ENCODE measurements at regions not wholly inside any gene's neighbourhood (a gene's known extent, or its start where the extent isn't known, plus 50 kb on each side); places are given as distances from the start of the nearest gene placed in this dataset.

DNA sequence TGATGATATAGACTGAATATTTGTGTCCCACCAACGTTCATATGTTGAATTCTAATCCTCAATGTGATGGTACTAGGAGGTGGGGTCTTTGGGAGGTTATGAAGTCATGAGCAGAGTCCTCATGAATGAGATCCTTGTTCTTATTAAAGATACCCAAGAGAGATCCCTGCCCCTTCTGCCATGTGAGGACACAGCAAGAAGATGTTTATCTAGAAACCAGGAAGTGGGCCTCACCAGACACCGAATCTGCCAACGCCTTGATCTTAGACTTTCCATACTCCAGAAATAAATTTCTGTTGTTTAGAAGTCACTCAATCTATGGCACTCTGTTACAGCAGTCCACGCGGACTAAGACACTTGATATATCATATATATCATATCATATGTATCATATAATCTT is 67.7 kb upstream of the GCM1 start:
- TF ChIP-seq, protein P1, sequence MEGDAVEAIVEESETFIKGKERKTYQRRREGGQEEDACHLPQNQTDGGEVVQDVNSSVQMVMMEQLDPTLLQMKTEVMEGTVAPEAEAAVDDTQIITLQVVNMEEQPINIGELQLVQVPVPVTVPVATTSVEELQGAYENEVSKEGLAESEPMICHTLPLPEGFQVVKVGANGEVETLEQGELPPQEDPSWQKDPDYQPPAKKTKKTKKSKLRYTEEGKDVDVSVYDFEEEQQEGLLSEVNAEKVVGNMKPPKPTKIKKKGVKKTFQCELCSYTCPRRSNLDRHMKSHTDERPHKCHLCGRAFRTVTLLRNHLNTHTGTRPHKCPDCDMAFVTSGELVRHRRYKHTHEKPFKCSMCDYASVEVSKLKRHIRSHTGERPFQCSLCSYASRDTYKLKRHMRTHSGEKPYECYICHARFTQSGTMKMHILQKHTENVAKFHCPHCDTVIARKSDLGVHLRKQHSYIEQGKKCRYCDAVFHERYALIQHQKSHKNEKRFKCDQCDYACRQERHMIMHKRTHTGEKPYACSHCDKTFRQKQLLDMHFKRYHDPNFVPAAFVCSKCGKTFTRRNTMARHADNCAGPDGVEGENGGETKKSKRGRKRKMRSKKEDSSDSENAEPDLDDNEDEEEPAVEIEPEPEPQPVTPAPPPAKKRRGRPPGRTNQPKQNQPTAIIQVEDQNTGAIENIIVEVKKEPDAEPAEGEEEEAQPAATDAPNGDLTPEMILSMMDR (IDR thresholded peaks at IDR 0.05; ENCODE audit: low read length), result no peak
- TF ChIP-seq EZH2 (IDR thresholded peaks at IDR 0.05; ENCODE audit: borderline replicate concordance, low read length), result no peak
